ENCODE measurements at regions not wholly inside any gene's neighbourhood (a gene's known extent, or its start where the extent isn't known, plus 50 kb on each side); places are given as distances from the start of the nearest gene placed in this dataset.

DNA sequence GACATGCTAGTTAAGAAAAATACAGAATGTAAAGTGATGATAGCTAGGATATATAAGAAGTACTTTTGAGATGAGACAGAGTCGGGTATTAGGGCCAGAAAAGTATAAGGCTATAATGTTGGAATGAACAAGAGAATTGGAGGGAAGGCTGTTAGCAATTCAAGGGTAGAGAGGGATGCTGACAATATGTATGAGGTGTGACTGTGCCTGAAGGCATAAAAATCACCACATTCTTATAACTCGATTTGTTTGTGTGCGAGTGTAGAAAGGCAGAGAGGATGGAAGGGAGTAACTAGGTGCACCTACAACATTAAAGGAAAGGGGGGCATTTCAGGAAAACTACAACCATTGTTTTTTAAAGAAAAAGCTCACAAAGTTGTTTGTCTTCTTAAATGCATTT is 86.0 kb downstream of the FAT4 start:
- Mint-ChIP-seq H3K36me3 (ENCODE audit: low read depth) (no peaks in the 10 kb centered on the region), H3K4me1 (ENCODE audit: low read depth) (no peaks in the 10 kb centered on the region), H3K9me3 (no peaks in the 10 kb centered on the region), H3K27ac (no peak overlapping the region), H3K4me3 (no peak overlapping the region), H3K27me3 (no peaks in the 10 kb centered on the region)
- intact Hi-C loops (cut with micrococcal nuclease) = no loop called here

DNA sequence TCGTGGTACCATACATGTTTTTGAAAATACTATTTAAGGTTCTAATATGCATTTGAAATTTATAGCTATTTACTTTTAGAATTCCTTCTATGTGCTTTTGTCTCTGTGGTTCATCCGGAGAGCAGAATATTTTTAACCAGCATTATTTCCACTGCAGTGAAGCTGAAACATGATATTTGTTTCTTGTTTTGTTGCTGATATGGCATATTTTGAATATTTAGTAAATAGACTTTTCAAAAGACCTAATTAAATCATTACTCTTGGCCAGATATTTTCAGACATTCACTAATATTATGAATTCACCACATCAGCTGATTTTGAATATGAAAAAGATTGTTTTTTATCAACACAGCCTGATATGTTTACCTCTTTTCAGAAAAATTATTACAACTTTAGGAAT is 87.0 kb downstream of the FAT4 start:
- no peaks in the 10 kb centered on the region for H3K9me3 Mint-ChIP-seq
- no peak overlapping the region for H3K4me3 Mint-ChIP-seq
- H3K36me3 Mint-ChIP-seq (ENCODE audit: low read depth) = no peaks in the 10 kb centered on the region
- no peaks in the 10 kb centered on the region for H3K27me3 Mint-ChIP-seq
- intact Hi-C loops (cut with micrococcal nuclease) = no loop called here
- no peak overlapping the region for H3K27ac Mint-ChIP-seq
- no peaks in the 10 kb centered on the region for H3K4me1 Mint-ChIP-seq (ENCODE audit: low read depth)

DNA sequence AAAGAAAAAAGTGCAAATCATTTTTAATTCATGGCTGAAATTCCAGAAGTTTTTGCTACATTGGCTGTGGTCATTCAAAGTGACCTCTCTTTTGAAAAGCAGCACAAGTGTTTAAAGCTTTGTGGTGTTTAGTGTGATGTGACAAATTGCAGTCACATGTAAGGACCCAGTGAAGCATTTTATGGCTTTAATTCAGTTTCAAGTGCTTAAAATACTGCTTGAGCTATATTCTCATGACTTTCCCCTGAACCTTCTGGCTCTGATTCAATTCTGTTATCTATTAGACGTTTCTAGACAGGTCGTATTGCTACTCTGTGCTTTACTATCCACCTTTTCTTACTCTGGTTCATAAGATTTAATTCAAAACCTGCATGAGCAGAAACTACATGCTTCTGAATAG is 105.8 kb downstream of the FAT4 start:
- intact Hi-C loops (cut with micrococcal nuclease) = no loop called here
- Mint-ChIP-seq H3K9me3 (peaks cover 33% of the 10 kb centered on the region), H3K27me3 (no peaks in the 10 kb centered on the region), H3K36me3 (ENCODE audit: low read depth) (no peaks in the 10 kb centered on the region), H3K4me1 (ENCODE audit: low read depth) (no peaks in the 10 kb centered on the region), H3K4me3 (no peak overlapping the region), H3K27ac (no peak overlapping the region)

DNA sequence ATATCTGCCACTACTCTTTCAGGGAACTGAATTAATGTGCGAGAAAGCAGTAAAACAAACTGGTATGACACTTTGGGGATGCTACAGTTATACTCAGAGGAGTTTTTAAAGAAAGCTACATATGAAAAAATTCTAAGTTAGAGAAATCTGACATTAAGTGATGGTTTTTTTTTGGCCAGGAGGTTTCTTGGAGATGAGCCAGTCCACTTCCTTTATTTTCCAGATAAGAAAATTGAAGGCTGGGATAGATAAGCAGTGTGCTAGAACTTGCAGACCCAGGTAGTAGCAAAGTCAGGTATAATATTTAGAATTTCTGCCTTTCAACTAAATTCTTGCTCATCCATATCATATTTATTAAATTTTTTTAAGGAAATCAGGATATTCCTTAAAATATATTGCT is 106.8 kb downstream of the FAT4 start:
- Mint-ChIP-seq H3K9me3 (peaks cover 33% of the 10 kb centered on the region), H3K27ac (no peak overlapping the region), H3K36me3 (ENCODE audit: low read depth) (no peaks in the 10 kb centered on the region), H3K4me3 (no peak overlapping the region), H3K4me1 (ENCODE audit: low read depth) (no peaks in the 10 kb centered on the region), H3K27me3 (no peaks in the 10 kb centered on the region)
- intact Hi-C loops (cut with micrococcal nuclease) = no loop called here

DNA sequence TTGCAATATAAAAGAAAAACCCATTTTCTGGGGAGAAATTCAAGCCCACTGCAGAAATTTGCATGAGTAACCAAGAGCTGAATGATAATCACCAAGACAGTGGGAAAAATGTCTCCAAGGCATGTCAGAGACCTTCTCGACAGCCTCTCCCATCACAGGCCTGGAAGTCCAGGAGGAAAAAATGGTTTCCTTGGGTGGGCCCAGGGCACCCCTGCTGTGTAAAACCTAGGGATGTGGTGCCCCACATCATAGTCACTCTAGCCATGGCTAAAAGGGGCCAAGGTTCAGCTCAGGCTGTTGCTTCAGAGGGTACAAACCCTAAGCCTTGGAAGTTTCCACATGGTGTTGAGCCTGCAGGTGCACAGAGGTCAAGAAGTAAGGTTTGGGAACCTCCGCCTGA is 108.4 kb downstream of the FAT4 start:
- Mint-ChIP-seq H3K27me3 (no peaks in the 10 kb centered on the region), H3K4me3 (no peak overlapping the region), H3K27ac (no peak overlapping the region), H3K36me3 (ENCODE audit: low read depth) (no peaks in the 10 kb centered on the region), H3K4me1 (ENCODE audit: low read depth) (no peaks in the 10 kb centered on the region), H3K9me3 (peaks cover 33% of the 10 kb centered on the region)
- intact Hi-C loops (cut with micrococcal nuclease) = no loop called here

DNA sequence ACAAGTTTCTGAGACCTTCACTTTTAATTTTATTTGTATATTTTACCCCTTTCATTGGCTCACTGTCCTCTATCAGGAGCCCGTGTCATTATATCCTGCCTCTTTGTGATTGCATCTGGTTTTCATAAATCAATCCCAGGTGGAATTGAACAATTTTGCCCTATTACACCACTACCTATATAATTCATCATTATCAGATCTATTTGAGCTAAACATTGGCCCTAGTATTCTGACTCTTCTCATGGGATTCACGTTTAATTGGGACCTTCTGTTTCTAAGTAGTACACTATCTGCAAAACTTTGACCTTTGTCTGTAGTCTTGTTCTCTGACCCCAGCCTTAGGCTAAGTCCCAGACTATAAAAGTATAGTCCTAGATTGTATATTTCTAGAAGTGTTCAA is 114.1 kb downstream of the FAT4 start:
- Mint-ChIP-seq H3K27ac (no peak overlapping the region), H3K4me1 (ENCODE audit: low read depth) (no peaks in the 10 kb centered on the region), H3K9me3 (peaks cover 12% of the 10 kb centered on the region), H3K36me3 (ENCODE audit: low read depth) (no peaks in the 10 kb centered on the region), H3K4me3 (no peak overlapping the region), H3K27me3 (no peaks in the 10 kb centered on the region)
- intact Hi-C loops (cut with micrococcal nuclease) = no loop called here

DNA sequence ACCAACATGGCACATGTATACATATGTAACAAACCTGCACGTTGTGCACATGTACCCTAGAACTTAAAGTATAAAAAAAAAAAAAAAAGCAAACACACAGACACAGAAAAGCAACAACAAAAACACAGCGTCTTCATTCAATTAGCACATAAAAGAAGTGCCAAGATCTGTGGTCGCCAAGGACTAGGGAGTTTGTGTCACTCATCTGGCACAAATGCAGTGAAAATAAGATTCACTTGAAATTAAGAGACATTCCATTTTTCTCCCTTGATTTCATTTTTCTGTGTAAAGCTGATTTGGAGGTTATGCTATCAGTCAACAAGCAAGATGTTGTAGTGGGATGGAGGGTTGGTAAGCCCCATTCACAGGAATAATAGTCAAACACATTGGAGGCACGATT is 115.3 kb downstream of the FAT4 start:
- peaks cover under 1% of the 10 kb centered on the region for H3K9me3 Mint-ChIP-seq
- intact Hi-C loops (cut with micrococcal nuclease) = no loop called here
- no peak overlapping the region for H3K27ac Mint-ChIP-seq
- no peak overlapping the region for H3K4me3 Mint-ChIP-seq
- no peaks in the 10 kb centered on the region for H3K36me3 Mint-ChIP-seq (ENCODE audit: low read depth)
- H3K27me3 Mint-ChIP-seq = no peaks in the 10 kb centered on the region
- H3K4me1 Mint-ChIP-seq (ENCODE audit: low read depth) = no peaks in the 10 kb centered on the region

DNA sequence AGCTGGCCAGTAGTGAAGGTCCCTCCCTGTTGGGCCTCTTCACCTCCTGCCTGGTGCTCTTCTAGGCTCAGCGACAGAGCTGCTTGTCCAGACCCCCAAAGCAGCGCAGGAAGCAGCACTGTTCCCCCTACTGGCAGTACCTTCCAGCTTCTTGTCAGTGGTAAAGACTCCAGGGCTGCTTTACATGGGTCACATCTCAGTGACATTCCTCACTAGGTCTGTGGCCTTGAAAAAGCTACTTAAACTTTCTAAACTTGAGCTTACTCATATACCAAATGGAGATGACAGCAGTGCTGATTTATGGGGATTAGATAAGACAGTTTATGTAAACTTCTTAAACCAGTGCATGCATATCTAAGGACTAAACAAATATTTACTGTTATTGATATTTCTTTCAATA is 117.3 kb downstream of the FAT4 start:
- H3K27me3 Mint-ChIP-seq = no peaks in the 10 kb centered on the region
- no peaks in the 10 kb centered on the region for H3K36me3 Mint-ChIP-seq (ENCODE audit: low read depth)
- peaks cover 20% of the 10 kb centered on the region for H3K9me3 Mint-ChIP-seq
- no peak overlapping the region for H3K4me3 Mint-ChIP-seq
- intact Hi-C loops (cut with micrococcal nuclease) = no loop called here
- no peak overlapping the region for H3K27ac Mint-ChIP-seq
- H3K4me1 Mint-ChIP-seq (ENCODE audit: low read depth) = no peaks in the 10 kb centered on the region

DNA sequence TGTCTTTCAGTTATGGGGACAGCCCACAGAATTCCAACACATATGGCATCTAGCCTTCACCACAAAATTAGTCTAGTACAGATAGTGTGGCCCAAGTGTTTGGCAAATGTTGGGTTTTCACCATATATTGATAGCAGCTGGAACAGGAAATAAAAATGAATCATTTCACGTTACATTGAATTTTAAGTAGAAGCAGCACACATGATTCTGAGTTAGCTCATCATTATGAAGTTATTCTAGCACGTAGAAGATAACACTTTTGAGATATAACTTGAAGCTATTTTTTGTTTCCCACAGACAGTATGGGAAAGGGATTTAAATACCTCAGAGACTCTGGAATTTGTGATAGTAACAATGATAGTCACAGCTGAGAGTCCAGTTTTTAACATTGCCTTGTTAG is 118.7 kb downstream of the FAT4 start:
- Mint-ChIP-seq H3K4me1 (ENCODE audit: low read depth) (no peaks in the 10 kb centered on the region), H3K36me3 (ENCODE audit: low read depth) (no peaks in the 10 kb centered on the region), H3K4me3 (no peak overlapping the region), H3K27ac (no peak overlapping the region), H3K9me3 (peaks cover 23% of the 10 kb centered on the region), H3K27me3 (no peaks in the 10 kb centered on the region)
- intact Hi-C loops (cut with micrococcal nuclease) = no loop called here

DNA sequence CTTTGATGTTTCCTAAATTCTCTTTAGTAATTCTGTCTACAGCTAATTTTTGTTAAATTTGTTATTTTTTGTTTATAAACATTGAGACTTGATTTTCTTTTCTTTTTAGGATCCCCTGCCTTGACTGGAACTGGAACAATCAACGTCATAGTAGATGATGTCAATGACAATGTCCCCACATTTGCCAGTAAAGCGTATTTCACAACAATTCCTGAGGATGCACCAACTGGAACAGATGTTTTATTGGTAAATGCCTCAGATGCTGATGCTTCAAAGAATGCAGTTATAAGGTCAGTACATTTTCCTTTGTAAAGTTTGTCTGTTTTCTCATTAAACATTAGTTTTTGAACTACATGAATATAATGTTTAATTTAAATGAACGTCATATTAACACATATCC is 119.4 kb downstream of the FAT4 start:
- Mint-ChIP-seq H3K36me3 (ENCODE audit: low read depth) (no peaks in the 10 kb centered on the region), H3K9me3 (peaks cover 25% of the 10 kb centered on the region), H3K4me1 (ENCODE audit: low read depth) (no peaks in the 10 kb centered on the region), H3K27me3 (no peaks in the 10 kb centered on the region), H3K4me3 (no peak overlapping the region), H3K27ac (no peak overlapping the region)
- intact Hi-C loops (cut with micrococcal nuclease) = no loop called here

DNA sequence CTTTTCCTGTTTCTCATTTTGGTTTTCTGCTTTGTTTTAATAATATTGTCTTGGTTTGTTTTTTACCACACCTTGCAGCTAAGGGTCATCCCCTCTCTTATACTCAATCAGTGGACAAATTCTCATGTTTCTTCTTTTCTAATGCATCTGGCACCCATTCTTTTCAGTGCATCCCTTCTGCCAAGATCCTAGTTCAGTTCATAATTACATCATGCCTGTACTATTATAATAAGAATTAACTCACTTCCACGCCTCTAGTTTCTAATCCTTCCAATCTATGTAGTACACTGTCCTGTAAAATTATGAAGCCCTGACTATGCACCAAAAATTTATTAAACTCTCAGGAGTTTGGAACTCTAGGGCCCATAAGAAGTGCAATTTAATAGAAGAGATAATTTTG is 126.1 kb downstream of the FAT4 start:
- intact Hi-C loops (cut with micrococcal nuclease) = no loop called here
- no peaks in the 10 kb centered on the region for H3K36me3 Mint-ChIP-seq (ENCODE audit: low read depth)
- H3K27me3 Mint-ChIP-seq = no peaks in the 10 kb centered on the region
- no peaks in the 10 kb centered on the region for H3K4me1 Mint-ChIP-seq (ENCODE audit: low read depth)
- H3K9me3 Mint-ChIP-seq = peaks cover 25% of the 10 kb centered on the region
- no peak overlapping the region for H3K27ac Mint-ChIP-seq
- H3K4me3 Mint-ChIP-seq = no peak overlapping the region

DNA sequence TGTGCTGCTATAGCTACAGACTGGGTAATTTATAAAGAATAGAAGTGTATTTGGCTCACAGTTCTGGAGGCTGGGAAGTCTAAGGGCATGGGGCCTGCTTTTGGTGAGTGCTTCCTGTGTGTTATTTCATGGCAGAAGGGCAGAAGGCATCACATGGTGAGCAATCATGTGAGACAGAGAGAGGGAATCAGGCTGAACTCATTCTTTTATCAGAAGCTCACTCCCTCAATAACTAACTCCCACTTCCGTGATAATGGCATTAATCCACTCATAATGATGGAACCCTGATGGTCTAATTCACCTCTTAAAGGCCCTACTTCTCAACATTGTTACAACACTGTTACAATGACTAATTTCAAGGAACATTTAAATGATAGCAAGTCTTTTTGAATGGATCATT is 129.4 kb downstream of the FAT4 start:
- intact Hi-C loops (cut with micrococcal nuclease) = no loop called here
- no peaks in the 10 kb centered on the region for H3K27me3 Mint-ChIP-seq
- H3K9me3 Mint-ChIP-seq = peaks cover 8% of the 10 kb centered on the region
- H3K36me3 Mint-ChIP-seq (ENCODE audit: low read depth) = no peaks in the 10 kb centered on the region
- no peaks in the 10 kb centered on the region for H3K4me1 Mint-ChIP-seq (ENCODE audit: low read depth)
- H3K27ac Mint-ChIP-seq = no peak overlapping the region
- H3K4me3 Mint-ChIP-seq = no peak overlapping the region

GRCh38 chr4:125445525-125445924 is 130.8 kb downstream of the FAT4 start:
- no peaks in the 10 kb centered on the region for H3K36me3 Mint-ChIP-seq (ENCODE audit: low read depth)
- no peak overlapping the region for H3K4me3 Mint-ChIP-seq
- intact Hi-C loops (cut with micrococcal nuclease) = no loop called here

GRCh38 chr4:125447551-125448290 is 133.0 kb downstream of the FAT4 start:
- H3K9me3 Mint-ChIP-seq = peaks cover 13% of the 10 kb centered on the region
- no peaks in the 10 kb centered on the region for H3K27me3 Mint-ChIP-seq
- H3K36me3 Mint-ChIP-seq (ENCODE audit: low read depth) = no peaks in the 10 kb centered on the region
- H3K4me1 Mint-ChIP-seq (ENCODE audit: low read depth) = no peaks in the 10 kb centered on the region
- intact Hi-C loops (cut with micrococcal nuclease) = no loop called here
- H3K27ac Mint-ChIP-seq = no peak overlapping the region
- no peak overlapping the region for H3K4me3 Mint-ChIP-seq

More at GRCh38 chr4:125445525-125445924, 130.8 kb downstream of the FAT4 start:
- no peak overlapping the region for H3K27ac Mint-ChIP-seq
- H3K9me3 Mint-ChIP-seq = peaks cover 3% of the 10 kb centered on the region
- no peaks in the 10 kb centered on the region for H3K4me1 Mint-ChIP-seq (ENCODE audit: low read depth)
- H3K27me3 Mint-ChIP-seq = no peaks in the 10 kb centered on the region

DNA sequence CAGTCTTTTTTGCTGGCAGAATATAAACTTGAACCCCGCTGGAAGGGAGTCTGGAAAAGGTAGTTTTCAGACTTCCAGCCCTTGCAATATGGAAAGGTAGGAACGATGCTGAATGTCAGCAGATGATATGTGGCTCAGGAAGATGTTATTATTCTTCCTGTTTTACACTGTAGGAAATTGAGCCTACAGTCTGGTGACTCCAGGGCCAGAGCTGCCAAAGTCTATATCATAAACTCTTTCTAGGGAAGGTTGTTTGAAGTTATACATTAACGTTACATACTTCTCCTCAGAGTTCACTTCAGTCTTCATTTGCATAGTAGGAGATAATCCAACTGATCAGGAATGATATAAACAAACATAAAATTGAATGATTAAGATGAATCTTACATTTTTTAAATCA is 141.3 kb downstream of the FAT4 start:
- no peak overlapping the region for H3K27ac Mint-ChIP-seq
- H3K4me1 Mint-ChIP-seq (ENCODE audit: low read depth) = no peaks in the 10 kb centered on the region
- H3K36me3 Mint-ChIP-seq (ENCODE audit: low read depth) = no peaks in the 10 kb centered on the region
- H3K4me3 Mint-ChIP-seq = no peak overlapping the region
- H3K27me3 Mint-ChIP-seq = no peaks in the 10 kb centered on the region
- H3K9me3 Mint-ChIP-seq = peaks cover 5% of the 10 kb centered on the region
- intact Hi-C loops (cut with micrococcal nuclease) = no loop called here

Data from dendritic cell treated with granulocyte-macrophage colony-stimulating factor and Interleukin-4, amounts not matched to agents 40 ng/mL and 50 ng/mL, for 4 days (primary cell).